Stimulated activated CD8-positive, alpha-beta memory T cell treated with anti-CD3 and anti-CD28 coated beads, Interleukin-15, amount 100 ng/mL, for 24 hours (primary cell): ENCODE measurements at regions not wholly inside any gene's neighbourhood (a gene's known extent, or its start where the extent isn't known, plus 50 kb on each side); places are given as distances from the start of the nearest gene placed in this dataset.
A peak's percentile ranks its signal among the peaks of the same experiment; 100 is the strongest.
"Not testable (repeated sequence)": the region's sequence is repeated elsewhere in the genome, so short reads cannot be mapped to it uniquely, and the experiment has no call there.

ENCODE experiments used
- DNase-seq: peaks from one replicate; pipeline ENCODE4 v3.0.0-alpha.2; 2020; ENCODE audit warnings: low read depth

- DNase-seq = no peak
These were observed 493.1 kb downstream of the REEP3 start for GRCh38 chr10:64014281-64014680.

- DNase-seq = no peak
These were observed 502.8 kb downstream of the REEP3 start for GRCh38 chr10:64023926-64024470.

GRCh38 chr10:64033711-64034110, 512.5 kb downstream of the REEP3 start:
- DNase-seq = no peak

- no peak for DNase-seq
These were observed 515.2 kb downstream of the REEP3 start for GRCh38 chr10:64036321-64036930.

- DNase-seq = no peak
These were observed 516.0 kb downstream of the REEP3 start for GRCh38 chr10:64037071-64037661.

- no peak for DNase-seq
These were observed 516.9 kb downstream of the REEP3 start for GRCh38 chr10:64038107-64038506.

GRCh38 chr10:64039198-64039597, 518.0 kb downstream of the REEP3 start:
- no peak for DNase-seq

- no peak for DNase-seq
These were observed 519.6 kb downstream of the REEP3 start for GRCh38 chr10:64040781-64041180.

GRCh38 chr10:64041185-64041988, 520.2 kb downstream of the REEP3 start:
- DNase-seq = peak; percentile 39

- no peak for DNase-seq
These were observed 520.8 kb downstream of the REEP3 start for GRCh38 chr10:64041989-64042490.

GRCh38 chr10:64044098-64044497, 522.9 kb downstream of the REEP3 start:
- no peak for DNase-seq

- not testable (repeated sequence) for DNase-seq
These were observed 523.9 kb downstream of the REEP3 start for GRCh38 chr10:64044957-64045632.

GRCh38 chr10:64054392-64054791, 533.2 kb downstream of the REEP3 start:
- DNase-seq = no peak

GRCh38 chr10:64059884-64060283, 538.7 kb downstream of the REEP3 start:
- DNase-seq = no peak

GRCh38 chr10:64060389-64060788, 539.2 kb downstream of the REEP3 start:
- DNase-seq = no peak

- no peak for DNase-seq
These were observed 541.6 kb downstream of the REEP3 start for GRCh38 chr10:64062793-64063192.

GRCh38 chr10:64067009-64067606, 545.9 kb downstream of the REEP3 start:
- no peak for DNase-seq

- no peak for DNase-seq
These were observed 546.7 kb downstream of the REEP3 start for GRCh38 chr10:64067859-64068258.

- DNase-seq = no peak
These were observed 549.0 kb downstream of the REEP3 start for GRCh38 chr10:64070241-64070640.

- no peak for DNase-seq
These were observed 550.0 kb downstream of the REEP3 start for GRCh38 chr10:64071218-64071617.

- DNase-seq = no peak
These were observed 554.4 kb downstream of the REEP3 start for GRCh38 chr10:64075604-64076003.
